NB4 (cell line): ENCODE measurements at regions not wholly inside any gene's neighbourhood (a gene's known extent, or its start where the extent isn't known, plus 50 kb on each side); places are given as distances from the start of the nearest gene placed in this dataset.

Experiments used
- DNase-seq: peaks from one replicate; pipeline ENCODE4 v3.0.0; 2010; ENCODE audit warnings: low read depth
- H3K4me3 ChIP-seq: one replicate; pipeline ENCODE4 v1.5.1; 2011; ENCODE audit warnings: mild to moderate bottlenecking, low read depth, low read length, moderate library complexity
- CTCF ChIP-seq: IDR thresholded peaks from one replicate; pipeline ENCODE4 v1.5.1; 2012; ENCODE audit warnings: low read depth, low read length
- MYC ChIP-seq: IDR thresholded peaks from 2 replicates; pipeline ENCODE4 v1.6.1; 2011; ENCODE audit warnings: low read depth, low read length
- POLR2A ChIP-seq: IDR thresholded peaks from 2 replicates; pipeline ENCODE4 v1.6.1; 2011; ENCODE audit warnings: mild to moderate bottlenecking; ENCODE audit not compliant: insufficient read length; ENCODE audit errors: extremely low read depth
- TF ChIP-seq, protein P1 (sequence below): IDR thresholded peaks from 2 replicates; pipeline ENCODE4 v1.6.1; 2011; ENCODE audit warnings: low read depth, low read length

- H3K4me3 ChIP-seq, result no peak overlapping the region
- DNase-seq, result no peak
- TF ChIP-seq CTCF, result no peak
- TF ChIP-seq MYC, result no peak
- TF ChIP-seq, protein P1, sequence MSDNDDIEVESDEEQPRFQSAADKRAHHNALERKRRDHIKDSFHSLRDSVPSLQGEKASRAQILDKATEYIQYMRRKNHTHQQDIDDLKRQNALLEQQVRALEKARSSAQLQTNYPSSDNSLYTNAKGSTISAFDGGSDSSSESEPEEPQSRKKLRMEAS, result no peak
- TF ChIP-seq POLR2A, result no peak
These were observed 573.1 kb upstream of the SOX11 start for GRCh38 chr2:5119046-5119445.

- TF ChIP-seq, protein P1, result no peak
- TF ChIP-seq CTCF, result no peak
- no peak for TF ChIP-seq MYC
- no peak for TF ChIP-seq POLR2A
- no peak overlapping the region for H3K4me3 ChIP-seq
- no peak for DNase-seq
These were observed 571.1 kb upstream of the SOX11 start for GRCh38 chr2:5121121-5121520.

DNA sequence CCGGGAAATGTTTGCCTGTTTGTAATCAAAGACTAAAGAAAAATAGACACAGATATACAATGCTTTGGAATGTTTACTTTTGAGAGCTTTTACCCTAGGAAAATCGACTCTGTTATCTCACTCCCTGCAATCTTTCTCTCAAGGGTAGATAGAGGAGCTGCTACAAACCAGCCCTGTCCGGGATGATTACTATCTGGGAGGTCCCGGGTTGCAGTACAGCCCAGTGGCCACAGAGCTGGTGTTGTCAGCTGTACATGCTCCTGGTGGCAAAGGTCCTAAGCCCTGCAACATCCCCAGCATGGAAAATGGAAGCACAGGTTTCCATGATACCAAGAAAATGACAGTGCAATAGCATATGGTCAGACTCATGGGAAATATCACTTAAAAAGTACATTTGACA, 570.5 kb upstream of the SOX11 start:
- DNase-seq, result peak; percentile 6
- TF ChIP-seq POLR2A (no peak), CTCF (no peak), MYC (no peak)
- TF ChIP-seq, protein P1, result no peak
- no peak overlapping the region for H3K4me3 ChIP-seq

DNA sequence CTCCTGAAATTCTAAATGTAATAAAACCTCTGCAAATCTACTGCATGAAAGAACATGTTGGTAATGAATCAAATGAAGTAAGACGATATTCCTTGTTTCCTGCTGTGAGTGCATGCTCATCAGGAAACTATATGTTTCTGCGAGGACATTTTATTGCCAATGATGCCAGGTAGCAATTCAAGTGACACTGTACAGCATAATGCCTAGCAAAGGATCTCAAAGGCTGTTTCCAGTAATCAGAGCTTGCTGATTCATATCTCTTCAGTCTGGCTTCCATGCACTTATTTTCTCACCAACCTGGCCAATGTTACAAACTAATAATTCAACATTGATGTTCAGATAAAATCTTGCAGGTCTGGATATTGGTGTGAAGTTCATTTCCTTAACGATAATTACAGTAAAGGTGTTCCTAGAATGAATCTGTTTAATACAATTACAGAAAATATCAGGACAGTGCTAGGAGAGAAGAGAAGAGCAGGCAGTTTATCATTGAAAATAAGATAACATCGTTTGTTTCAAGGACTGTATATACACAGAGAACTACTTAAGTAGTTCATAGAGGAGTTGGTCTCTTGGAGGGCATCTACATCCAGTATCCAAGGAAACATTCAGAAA, 568.5 kb upstream of the SOX11 start:
- DNase-seq, result no peak

GRCh38 chr2:5125017-5125730, 567.0 kb upstream of the SOX11 start:
- no peak overlapping the region for H3K4me3 ChIP-seq
- no peak for DNase-seq

More for the DNA sequence above, 568.5 kb upstream of the SOX11 start:
- TF ChIP-seq CTCF (no peak), POLR2A (no peak), MYC (no peak)
- TF ChIP-seq, protein P1, result no peak
- H3K4me3 ChIP-seq, result no peak overlapping the region

More at GRCh38 chr2:5125017-5125730, 567.0 kb upstream of the SOX11 start:
- TF ChIP-seq MYC, result no peak
- no peak for TF ChIP-seq CTCF
- TF ChIP-seq POLR2A, result no peak
- TF ChIP-seq, protein P1, result no peak
